NCI-H146 treated with DMSO at 0.1 percent for 48 hours (cell line): ENCODE measurements at regions not wholly inside any gene's neighbourhood (a gene's known extent, or its start where the extent isn't known, plus 50 kb on each side); places are given as distances from the start of the nearest gene placed in this dataset.
A peak's percentile ranks its signal among the peaks of the same experiment; 100 is the strongest.

Experiments
- DNase-seq: peaks from one replicate; lab custom pipeline; 2025; ENCODE audit not compliant: unreplicated experiment; lab: John Stamatoyannopoulos, UW

GRCh38 chr5:168014433-168015123, 276.9 kb upstream of the WWC1 start:
- DNase-seq, result no peak

GRCh38 chr5:168015506-168015905, 275.9 kb upstream of the WWC1 start:
- DNase-seq, result no peak

- DNase-seq, result no peak
Measured at GRCh38 chr5:168017313-168017712, 274.1 kb upstream of the WWC1 start.

- no peak for DNase-seq
Measured at GRCh38 chr5:168019143-168019542, 272.3 kb upstream of the WWC1 start.

- no peak for DNase-seq
Measured at GRCh38 chr5:168020542-168021294, 270.7 kb upstream of the WWC1 start.

- no peak for DNase-seq
Measured at GRCh38 chr5:168022446-168023169, 268.8 kb upstream of the WWC1 start.

GRCh38 chr5:168023191-168023590, 268.3 kb upstream of the WWC1 start:
- no peak for DNase-seq

- DNase-seq, result no peak
Measured at GRCh38 chr5:168024306-168024705, 267.1 kb upstream of the WWC1 start.

- no peak for DNase-seq
Measured at GRCh38 chr5:168027007-168027406, 264.4 kb upstream of the WWC1 start.

- DNase-seq, result no peak
Measured at GRCh38 chr5:168030912-168031311, 260.5 kb upstream of the WWC1 start.

GRCh38 chr5:168031614-168032013, 259.8 kb upstream of the WWC1 start:
- no peak for DNase-seq

- DNase-seq, result no peak
Measured at GRCh38 chr5:168039039-168039438, 252.4 kb upstream of the WWC1 start.

- peak; percentile 60 for DNase-seq
Measured at GRCh38 chr5:168039566-168040248, 251.7 kb upstream of the WWC1 start.

GRCh38 chr5:168041583-168041982, 249.9 kb upstream of the WWC1 start:
- DNase-seq, result no peak

GRCh38 chr5:168042284-168043068, 249.0 kb upstream of the WWC1 start:
- DNase-seq, result no peak

- DNase-seq, result no peak
Measured at GRCh38 chr5:168046163-168046562, 245.3 kb upstream of the WWC1 start.

GRCh38 chr5:168047043-168047668, 244.3 kb upstream of the WWC1 start:
- peak; percentile 57 for DNase-seq

GRCh38 chr5:168047669-168048111, 243.8 kb upstream of the WWC1 start:
- no peak for DNase-seq

GRCh38 chr5:168048486-168048885, 243.0 kb upstream of the WWC1 start:
- no peak for DNase-seq

GRCh38 chr5:168052686-168053085, 238.8 kb upstream of the WWC1 start:
- no peak for DNase-seq
